Panc1 (cell line): ENCODE measurements at regions not wholly inside any gene's neighbourhood (a gene's known extent, or its start where the extent isn't known, plus 50 kb on each side); places are given as distances from the start of the nearest gene placed in this dataset.

Experiments used
- ATAC-seq: fragments of 200-7000 bp; cut with Tn5 transposase; 2 replicates; pipeline ENCODE4 v1.9.1; 2020; ENCODE audit warnings: mild to moderate bottlenecking, moderate library complexity
- BruUV-seq: library from RNA; stranded (reverse); fragments of 400-500 nt; replicated peaks from 2 replicates; lab custom pipeline; 2021; lab: Mats Ljungman, UMichigan
- CTCF ChIA-PET: fragments of 300-600 bp; sonication (Branson Sonifier 250); formaldehyde crosslinking; loops from one replicate; lab custom pipeline; 2022; ENCODE audit warnings: antibody characterized with exemption; lab: Charles Lee
- POLR2A ChIA-PET: fragments of 300-600 bp; sonication (Branson Sonifier 250); formaldehyde crosslinking; loops from one replicate; lab custom pipeline; 2022; ENCODE audit warnings: antibody characterized with exemption; lab: Charles Lee
- DNase-seq: peaks from one replicate; pipeline ENCODE4 v3.0.0-alpha.2; 2010; ENCODE audit warnings: low read depth, low spot score
- H3K27ac ChIP-seq: 2 replicates; pipeline ENCODE4 v1.5.1; 2011; ENCODE audit warnings: mild to moderate bottlenecking, low read length, inconsistent platforms
- H3K27me3 ChIP-seq: fragments of 200-500 bp; sonication (Bioruptor generic); 2 replicates; pipeline ENCODE4 v1.6.0; 2014; ENCODE audit warnings: low read length, inconsistent platforms; ENCODE audit not compliant: control insufficient read depth, insufficient read depth
- H3K36me3 ChIP-seq: fragments of 200-500 bp; sonication (Bioruptor generic); 2 replicates; pipeline ENCODE4 v1.5.1; 2014; ENCODE audit warnings: inconsistent platforms, mild to moderate bottlenecking, low read length, moderate library complexity; ENCODE audit not compliant: control insufficient read depth, insufficient read depth
- H3K4me1 ChIP-seq: 2 replicates; pipeline ENCODE4 v1.5.1; 2011; ENCODE audit warnings: inconsistent platforms, mild to moderate bottlenecking, low read length, moderate library complexity; ENCODE audit not compliant: control insufficient read depth, insufficient read depth
- H3K4me3 ChIP-seq, 2 experiments: 2 replicates each; pipeline ENCODE4 v1.5.1; 2011 to 2012; ENCODE audit warnings: low read depth in 2 of 2, low read length in 2 of 2, mild to moderate bottlenecking in 2 of 2, inconsistent platforms in 1 of 2, moderate library complexity in 1 of 2
- H3K9me3 ChIP-seq: fragments of 200-500 bp; sonication (Bioruptor generic); 2 replicates; pipeline ENCODE4 v1.5.1; 2014; ENCODE audit warnings: low read depth, mild to moderate bottlenecking, inconsistent platforms, low read length, moderate library complexity; ENCODE audit not compliant: control insufficient read depth, insufficient read depth
- CTCF ChIP-seq: fragments of 450-650 bp; IDR thresholded peaks from 2 replicates; pipeline ENCODE4 v1.5.1; 2017; ENCODE audit warnings: mild to moderate bottlenecking
- POLR2AphosphoS5 ChIP-seq: IDR thresholded peaks from 2 replicates; pipeline ENCODE4 v1.6.1; 2012; ENCODE audit warnings: mild to moderate bottlenecking, low read depth, low read length, moderate library complexity
- REST ChIP-seq, 2 experiments: IDR thresholded peaks; 2 replicates each; pipeline ENCODE4 v1.6.1; 2011 to 2012; ENCODE audit warnings: low read depth in 2 of 2, control low read depth in 1 of 2, low read length in 1 of 2, mild to moderate bottlenecking in 1 of 2, moderate library complexity in 1 of 2; ENCODE audit not compliant: insufficient read depth in 1 of 2
- SIN3A ChIP-seq: IDR thresholded peaks from 2 replicates; pipeline ENCODE4 v1.6.1; 2012; ENCODE audit warnings: low read depth, mild to moderate bottlenecking, low read length, moderate library complexity, borderline replicate concordance; ENCODE audit not compliant: insufficient read depth
- TCF7L2 ChIP-seq: IDR thresholded peaks from 2 replicates; pipeline ENCODE4 v1.6.1; 2011; ENCODE audit warnings: mild to moderate bottlenecking, low read depth, low read length, inconsistent platforms
- in situ Hi-C: cut with HindIII; loops from 2 replicates; pipeline ENCODE4 v1.10.0; 2016; ENCODE audit warnings: low sequenced_read_pairs, low pct_unique_long_range_greater_than_20kb
- intact Hi-C: fragments of 100-400 bp; cut with micrococcal nuclease; formaldehyde crosslinking; loops from one replicate; pipeline ENCODE4 v1.10.0; 2022; ENCODE audit not compliant: unreplicated experiment

GRCh38 chr5:61624553-61625136 is 292.6 kb downstream of the ZSWIM6 start:
- no TSS peak for BruUV-seq
- TF ChIP-seq POLR2AphosphoS5 (no peak), SIN3A (no peak), REST (IDR thresholded peaks at IDR 0.05; ENCODE audit: insufficient read depth in 1 of 2, low read depth in 2 of 2, low read length in 1 of 2) (no peak), TCF7L2 (no peak), CTCF (no peak)
- intact Hi-C loops = no loop called here
- in situ Hi-C loops = no loop called here
- Histone ChIP-seq H3K4me1 (peaks cover 5% of the 10 kb centered on the region; the same call in 1 of the 2 replicates), H3K27me3 (no peaks in the 10 kb centered on the region), H3K27ac (no peak overlapping the region), H3K4me3 (no peak overlapping the region), H3K36me3 (no peaks in the 10 kb centered on the region), H3K9me3 (no peaks in the 10 kb centered on the region)
- ChIA-PET POLR2A (no interaction called here), CTCF (interaction anchor here (0.6 kb wide), 1 partner anchor 599 kb away, joined by 4 read pairs; no protein-coding TSS in a partner anchor)
- no peak for ATAC-seq
- DNase-seq = no peak

- CTCF ChIA-PET = no interaction called here
- POLR2A ChIA-PET = no interaction called here
Measured at GRCh38 chr5:61625137-61625561, 293.1 kb downstream of the ZSWIM6 start.

More at GRCh38 chr5:61625137-61625561, 293.1 kb downstream of the ZSWIM6 start:
- H3K36me3 ChIP-seq = no peaks in the 10 kb centered on the region
- intact Hi-C loops (no loop called here), in situ Hi-C loops (no loop called here)
- H3K27ac ChIP-seq = peak overlapping the region; percentile 57
- peaks cover 5% of the 10 kb centered on the region; the same call in 1 of the 2 replicates for H3K4me1 ChIP-seq
- ATAC-seq (no peak), DNase-seq (no peak)
- H3K4me3 ChIP-seq = peak overlapping the region; percentile 43 to 54
- TF ChIP-seq TCF7L2 (no peak), REST (IDR thresholded peaks at IDR 0.05; ENCODE audit: insufficient read depth in 1 of 2, low read depth in 2 of 2, low read length in 1 of 2) (no peak), CTCF (no peak), SIN3A (no peak), POLR2AphosphoS5 (no peak)
- no TSS peak for BruUV-seq
- no peaks in the 10 kb centered on the region for H3K9me3 ChIP-seq
- H3K27me3 ChIP-seq = no peaks in the 10 kb centered on the region
